DOHH2 (cell line): ENCODE measurements at regions not wholly inside any gene's neighbourhood (a gene's known extent, or its start where the extent isn't known, plus 50 kb on each side); places are given as distances from the start of the nearest gene placed in this dataset.

Source experiments
- H3F3A ChIP-seq: fragments of 200-600 bp; sonication (generic), shearing (Covaris generic); 2 replicates; pipeline ENCODE4 v1.6.0; 2016; ENCODE audit warnings: antibody characterized with exemption, mild to moderate bottlenecking; ENCODE audit not compliant: control insufficient read depth, insufficient read depth
- H3K27ac ChIP-seq: fragments of 200-600 bp; sonication (generic); 2 replicates; pipeline ENCODE4 v1.5.1; 2014; ENCODE audit warnings: low read depth, mild to moderate bottlenecking, low read length, moderate library complexity
- H3K27me3 ChIP-seq: fragments of 200-600 bp; sonication (generic); 2 replicates; pipeline ENCODE4 v1.6.1; 2014; ENCODE audit warnings: mild to moderate bottlenecking, low read length, mixed read lengths; ENCODE audit not compliant: control insufficient read depth
- H3K36me3 ChIP-seq: fragments of 200-600 bp; sonication (generic); 2 replicates; pipeline ENCODE4 v1.6.1; 2014; ENCODE audit warnings: mild to moderate bottlenecking, low read length, moderate library complexity, mixed read lengths; ENCODE audit not compliant: control insufficient read depth
- H3K4me1 ChIP-seq: fragments of 200-600 bp; sonication (generic); 2 replicates; pipeline ENCODE4 v1.6.1; 2014; ENCODE audit warnings: mild to moderate bottlenecking, low read length, mixed read lengths; ENCODE audit not compliant: control insufficient read depth
- H3K4me2 ChIP-seq: fragments of 200-600 bp; sonication (generic); 2 replicates; pipeline ENCODE4 v1.6.0; 2014; ENCODE audit warnings: mild to moderate bottlenecking, low read length, moderate library complexity
- H3K4me3 ChIP-seq: fragments of 200-600 bp; sonication (generic); 2 replicates; pipeline ENCODE4 v1.5.1; 2014; ENCODE audit warnings: mild to moderate bottlenecking, low read length, mixed read lengths
- H3K79me2 ChIP-seq: fragments of 200-600 bp; sonication (generic); 2 replicates; pipeline ENCODE4 v1.6.1; 2014; ENCODE audit warnings: mild to moderate bottlenecking, low read length, mixed read lengths; ENCODE audit not compliant: control insufficient read depth
- H3K9me2 ChIP-seq: fragments of 200-600 bp; sonication (generic); replicated peaks from 2 replicates; pipeline ENCODE4 v1.6.1; 2014; ENCODE audit warnings: mild to moderate bottlenecking, low read length, mixed read lengths; ENCODE audit not compliant: control insufficient read depth
- H3K9me3 ChIP-seq: fragments of 200-600 bp; sonication (generic); 2 replicates; pipeline ENCODE4 v1.6.1; 2014; ENCODE audit warnings: antibody characterized with exemption, low read length, mixed read lengths; ENCODE audit not compliant: control insufficient read depth, insufficient read depth
- H4K20me1 ChIP-seq: fragments of 200-600 bp; sonication (generic); 2 replicates; pipeline ENCODE4 v1.6.0; 2014; ENCODE audit warnings: low read depth, mild to moderate bottlenecking, antibody characterized with exemption, low read length, moderate library complexity; ENCODE audit not compliant: control insufficient read depth, insufficient read depth
- CTCF ChIP-seq: fragments of 200-600 bp; sonication (generic); IDR thresholded peaks from one replicate; pipeline ENCODE4 v1.5.1; 2014; ENCODE audit warnings: antibody characterized with exemption, mild to moderate bottlenecking, low read depth, low read length; ENCODE audit not compliant: poor library complexity, severe bottlenecking
- EZH2phosphoT487 ChIP-seq: fragments of 200-600 bp; sonication (generic); IDR thresholded peaks from 2 replicates; pipeline ENCODE4 v1.6.1; 2017; ENCODE audit warnings: borderline replicate concordance, mild to moderate bottlenecking, antibody characterized with exemption, low read length, moderate library complexity, mixed read lengths

DNA sequence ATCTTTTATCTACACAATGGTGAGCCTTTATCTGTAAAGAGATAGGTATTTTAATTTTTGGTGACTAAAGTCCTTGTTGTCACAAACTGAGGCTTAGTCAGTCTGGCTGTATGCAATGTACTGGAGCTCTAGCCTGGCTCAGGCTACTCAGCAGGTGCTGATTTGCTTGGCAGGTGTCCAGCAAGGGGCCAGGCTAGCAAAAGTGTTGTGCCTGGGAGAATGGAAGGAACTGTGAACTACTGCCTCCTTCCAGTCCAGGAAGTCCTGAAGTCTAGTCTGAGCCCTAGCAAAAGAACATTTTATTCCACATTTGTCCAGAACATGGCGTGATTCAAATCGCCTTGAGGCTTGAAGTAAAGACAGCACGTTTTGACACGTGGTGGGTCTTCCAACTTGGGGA lies 260.5 kb downstream of the CCDC85A start:
- no peaks in the 10 kb centered on the region for H3K27me3 ChIP-seq
- TF ChIP-seq CTCF, result no peak
- no peak for TF ChIP-seq EZH2phosphoT487
- no peaks in the 10 kb centered on the region for H3K9me2 ChIP-seq
- no peak overlapping the region for H3K4me2 ChIP-seq
- H3K36me3 ChIP-seq, result no peaks in the 10 kb centered on the region
- peaks cover 12% of the 10 kb centered on the region for H3K4me1 ChIP-seq
- no peak overlapping the region for H3K4me3 ChIP-seq
- H3K9me3 ChIP-seq, result no peaks in the 10 kb centered on the region
- H3K79me2 ChIP-seq, result no peaks in the 10 kb centered on the region
- no peaks in the 10 kb centered on the region for H3F3A ChIP-seq
- H4K20me1 ChIP-seq, result no peaks in the 10 kb centered on the region
- H3K27ac ChIP-seq, result no peak overlapping the region

DNA sequence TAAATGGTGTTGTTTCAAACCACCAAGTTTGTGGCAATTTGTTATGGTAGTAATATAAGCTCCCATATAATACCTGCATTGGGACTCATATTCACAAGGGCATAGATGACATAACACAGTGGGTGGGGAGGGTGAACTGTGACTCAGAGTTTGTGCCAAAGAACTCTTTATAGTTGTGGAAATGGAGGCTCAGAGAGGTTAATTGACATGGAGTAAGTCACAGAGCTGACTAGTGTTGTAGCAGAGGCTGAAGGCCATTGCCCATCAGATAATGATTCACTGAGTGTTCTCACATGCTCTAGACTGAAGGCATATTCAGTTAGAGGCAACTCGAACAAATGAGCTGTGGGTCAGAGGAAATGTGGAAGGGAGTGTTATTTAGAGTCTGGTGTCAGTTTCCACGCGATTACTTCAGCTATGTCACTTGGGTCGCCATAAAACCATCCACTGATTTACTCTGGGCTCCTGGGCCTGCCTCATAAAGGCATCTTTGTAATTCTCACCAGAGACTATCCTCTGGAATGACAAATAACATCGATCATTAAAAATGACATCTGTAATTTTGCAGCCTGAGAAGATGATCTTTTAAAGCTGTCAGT lies 264.7 kb downstream of the CCDC85A start:
- no peak overlapping the region for H3K4me2 ChIP-seq
- H3K27ac ChIP-seq, result no peak overlapping the region

DNA sequence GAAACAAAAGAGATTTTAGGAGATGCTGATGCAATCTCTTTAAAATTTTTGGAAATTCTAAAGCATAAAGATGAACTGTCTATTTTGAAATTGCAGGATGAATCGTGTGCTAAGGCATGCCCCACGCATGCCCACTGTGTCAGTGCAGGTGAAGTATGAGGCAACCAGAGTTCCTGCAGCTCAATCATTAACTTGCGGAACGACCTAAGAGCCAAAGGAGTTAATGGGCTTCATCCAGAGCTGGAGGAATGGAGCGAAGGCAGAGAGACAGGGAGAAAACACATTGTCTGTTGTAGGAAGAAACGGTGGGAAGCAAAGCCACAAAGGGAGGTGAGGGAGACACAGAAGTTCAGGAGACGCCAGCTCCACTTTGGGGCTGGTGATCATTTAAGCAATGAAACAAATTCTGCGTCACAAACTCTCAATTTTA lies 265.2 kb downstream of the CCDC85A start:
- H3K27me3 ChIP-seq, result no peaks in the 10 kb centered on the region
- peaks cover 4% of the 10 kb centered on the region; the same call in 1 of the 2 replicates for H3K9me3 ChIP-seq
- H3K9me2 ChIP-seq, result no peaks in the 10 kb centered on the region
- no peak for TF ChIP-seq EZH2phosphoT487
- TF ChIP-seq CTCF, result no peak
- no peak overlapping the region for H3K27ac ChIP-seq
- H4K20me1 ChIP-seq, result no peaks in the 10 kb centered on the region
- no peak overlapping the region for H3K4me3 ChIP-seq
- H3F3A ChIP-seq, result no peaks in the 10 kb centered on the region
- peaks cover 18% of the 10 kb centered on the region for H3K4me1 ChIP-seq
- H3K4me2 ChIP-seq, result no peak overlapping the region
- no peaks in the 10 kb centered on the region for H3K36me3 ChIP-seq
- H3K79me2 ChIP-seq, result no peaks in the 10 kb centered on the region

More for the DNA sequence above, 264.7 kb downstream of the CCDC85A start:
- Histone ChIP-seq H3K9me2 (no peaks in the 10 kb centered on the region), H3K4me3 (no peak overlapping the region), H3K4me1 (peaks cover 18% of the 10 kb centered on the region), H3K36me3 (no peaks in the 10 kb centered on the region), H4K20me1 (no peaks in the 10 kb centered on the region), H3K79me2 (no peaks in the 10 kb centered on the region), H3K9me3 (peaks cover 4% of the 10 kb centered on the region; the same call in 1 of the 2 replicates), H3K27me3 (no peaks in the 10 kb centered on the region), H3F3A (no peaks in the 10 kb centered on the region)
- TF ChIP-seq EZH2phosphoT487 (no peak), CTCF (no peak)
